ENCODE measurements at regions not wholly inside any gene's neighbourhood (a gene's known extent, or its start where the extent isn't known, plus 50 kb on each side); places are given as distances from the start of the nearest gene placed in this dataset.

DNA sequence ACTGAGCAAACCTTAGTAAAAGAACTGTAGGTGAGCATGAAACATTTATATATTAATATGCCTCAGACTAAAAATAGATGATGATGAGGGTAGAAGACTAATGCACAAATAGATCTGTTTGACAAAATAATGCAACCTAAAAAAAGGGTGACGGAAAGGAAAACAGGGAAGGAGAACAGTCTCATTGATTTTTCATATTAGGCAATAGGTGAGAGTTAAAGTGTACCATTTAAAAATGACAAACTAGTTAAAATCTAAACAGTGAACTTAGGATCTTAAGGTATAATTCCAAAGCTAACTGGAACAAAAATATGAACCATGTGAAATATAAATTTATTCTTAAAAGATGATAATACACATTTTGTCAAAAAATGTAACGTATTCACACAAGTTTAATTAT lies 1347.6 kb downstream of the SI start:
- intact Hi-C loops (cut with DNase I): loop anchor here in 2 of 10 donors (5.0 to 10.0 kb wide), 2 partner anchors 64 to 427 kb away; no protein-coding TSS in a partner anchor
- ATAC-seq (no peak), DNase-seq (no peak)
- 77 to 86% (median 80%) methylated on average over 2 of the region's 2 CpGs for WGBS, 4 donors
- no peaks in the 10 kb centered on the region for H3K36me3 ChIP-seq
- H3K4me3 ChIP-seq: no peak overlapping the region
- no peaks in the 10 kb centered on the region for H3K27me3 ChIP-seq
- no peaks in the 10 kb centered on the region for H3K4me1 ChIP-seq
- no peak overlapping the region for H3K27ac ChIP-seq
- TF ChIP-seq POLR2A (IDR thresholded peaks at IDR 0.05) (no peak), CTCF (IDR thresholded peaks at IDR 0.05) (no peak)
- H3K9me3 ChIP-seq: no peaks in the 10 kb centered on the region

DNA sequence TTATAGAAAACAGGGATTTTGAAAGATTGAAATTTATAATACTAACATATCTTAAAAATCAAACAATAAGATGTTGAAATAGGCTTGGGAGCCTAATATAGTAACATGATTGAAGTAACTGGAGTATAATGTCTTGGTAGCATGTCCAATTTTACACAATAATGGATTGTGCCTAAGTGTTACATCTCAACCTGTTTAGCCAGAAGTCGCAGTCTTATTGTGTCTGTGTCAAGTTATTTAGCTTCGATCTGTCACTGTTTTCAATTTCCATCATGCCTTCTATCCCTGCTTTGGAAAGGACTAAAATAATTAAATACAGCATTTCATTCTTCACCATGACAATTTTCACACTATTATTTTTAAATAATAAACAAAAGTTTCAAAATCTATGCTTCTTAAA lies 1352.2 kb downstream of the SI start:
- Histone ChIP-seq H3K4me1 (no peaks in the 10 kb centered on the region), H3K9me3 (peaks cover 0 to 11% (median 2%) of the 10 kb centered on the region in 12 donors), H3K27ac (no peak overlapping the region), H3K27me3 (no peaks in the 10 kb centered on the region), H3K36me3 (no peaks in the 10 kb centered on the region), H3K4me3 (no peak overlapping the region)
- no peak for ATAC-seq
- intact Hi-C loops (cut with DNase I): no loop called here
- WGBS, 4 donors: 55 to 73% (median 61%) methylated on average over 2 of the region's 2 CpGs
- TF ChIP-seq CTCF (IDR thresholded peaks at IDR 0.05): no peak
- TF ChIP-seq POLR2A (IDR thresholded peaks at IDR 0.05): no peak
- DNase-seq: no peak

GRCh38 chr3:163722405-163722804 lies 1355.9 kb downstream of the SI start:
- WGBS, 4 donors: 83 to 93% (median 86%) methylated on average over 2 of the region's 2 CpGs
- Histone ChIP-seq H3K4me3 (no peak overlapping the region), H3K27ac (no peak overlapping the region), H3K27me3 (no peaks in the 10 kb centered on the region), H3K4me1 (no peaks in the 10 kb centered on the region), H3K36me3 (no peaks in the 10 kb centered on the region), H3K9me3 (peaks cover 0 to 11% (median 2%) of the 10 kb centered on the region in 12 donors)
- TF ChIP-seq POLR2A (IDR thresholded peaks at IDR 0.05): no peak
- no peak for DNase-seq
- no peak for ATAC-seq
- intact Hi-C loops (cut with DNase I): no loop called here

DNA sequence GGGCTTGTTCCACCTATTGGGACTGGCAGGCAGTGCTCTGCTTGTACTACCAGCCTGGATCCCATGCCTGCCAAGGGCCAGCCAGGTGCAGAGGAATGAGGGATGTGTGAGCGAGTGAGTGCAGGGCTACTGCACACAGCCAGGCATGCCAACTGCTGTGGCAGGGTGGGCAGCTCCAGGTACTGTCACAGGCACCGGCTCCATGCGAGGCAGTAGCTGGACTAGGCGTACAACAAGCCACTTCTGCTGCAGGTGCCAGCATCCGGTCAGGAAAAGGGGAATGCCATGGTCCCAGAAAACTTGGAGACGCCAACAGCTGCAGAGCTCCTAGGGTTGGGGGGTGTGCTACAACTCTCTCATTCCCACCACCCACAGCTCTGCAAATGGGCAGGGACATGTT lies 1356.7 kb downstream of the SI start:
- Histone ChIP-seq H3K27ac (no peak overlapping the region), H3K9me3 (peaks cover 0 to 11% (median 2%) of the 10 kb centered on the region in 12 donors), H3K27me3 (no peaks in the 10 kb centered on the region), H3K36me3 (no peaks in the 10 kb centered on the region), H3K4me1 (no peaks in the 10 kb centered on the region), H3K4me3 (no peak overlapping the region)
- no peak for ATAC-seq
- 74 to 93% (median 88%) methylated on average over 2 to 6 of the region's 6 CpGs for WGBS, 4 donors
- intact Hi-C loops (cut with DNase I): no loop called here
- DNase-seq: no peak
- TF ChIP-seq POLR2A (IDR thresholded peaks at IDR 0.05) (no peak), CTCF (IDR thresholded peaks at IDR 0.05) (no peak)

DNA sequence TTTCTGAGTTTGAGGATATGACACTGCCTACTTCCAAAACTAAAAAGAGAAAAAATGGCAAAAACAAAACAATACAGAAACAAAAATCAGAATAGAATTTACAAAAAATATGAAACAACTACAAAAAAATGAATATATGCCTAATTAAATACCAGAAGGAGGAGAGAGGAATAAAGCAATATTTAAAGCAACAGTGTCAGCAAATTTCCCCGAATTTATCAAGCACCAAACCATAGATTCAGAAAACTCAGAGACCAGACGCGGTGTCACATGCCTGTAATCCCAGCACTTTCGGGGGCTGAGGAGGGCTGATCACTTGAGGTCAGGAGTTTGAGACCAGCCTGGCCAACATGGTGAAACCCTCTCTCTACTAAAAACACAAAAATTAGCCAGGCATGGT lies 1360.9 kb downstream of the SI start:
- Histone ChIP-seq H3K27me3 (no peaks in the 10 kb centered on the region), H3K4me1 (no peaks in the 10 kb centered on the region), H3K9me3 (peaks cover 0 to 11% (median 0%) of the 10 kb centered on the region in 12 donors), H3K36me3 (no peaks in the 10 kb centered on the region), H3K27ac (no peak overlapping the region), H3K4me3 (no peak overlapping the region)
- DNase-seq (no peak), ATAC-seq (no peak)
- intact Hi-C loops (cut with DNase I): no loop called here
- TF ChIP-seq POLR2A (IDR thresholded peaks at IDR 0.05) (no peak), CTCF (IDR thresholded peaks at IDR 0.05) (no peak)
- WGBS, 4 donors: 86 to 92% (median 88%) methylated on average over 4 of the region's 4 CpGs

Data from heart left ventricle (tissue), 16 donors.